ENCODE measurements at regions not wholly inside any gene's neighbourhood (a gene's known extent, or its start where the extent isn't known, plus 50 kb on each side); places are given as distances from the start of the nearest gene placed in this dataset.

- Histone ChIP-seq H3K27ac (no peak overlapping the region), H3K27me3 (no peaks in the 10 kb centered on the region), H3K9me3 (peaks cover 0 to 9% (median 0%) of the 10 kb centered on the region in 3 donors), H3K36me3 (no peaks in the 10 kb centered on the region), H3K4me3 (no peak overlapping the region), H3K4me1 (no peaks in the 10 kb centered on the region)
- intact Hi-C loops (cut with DNase I; ENCODE audit: low total_unique reads) = no loop called here
- no peak for TF ChIP-seq CTCF (IDR thresholded peaks at IDR 0.05)
- no peak for DNase-seq
Measured at GRCh38 chr10:109040622-109041021, 882.7 kb downstream of the XPNPEP1 start.

GRCh38 chr10:109037978-109038377 is 885.3 kb downstream of the XPNPEP1 start:
- Histone ChIP-seq H3K27me3 (no peaks in the 10 kb centered on the region), H3K9me3 (peaks cover 0 to 9% (median 0%) of the 10 kb centered on the region in 3 donors), H3K4me1 (no peaks in the 10 kb centered on the region), H3K27ac (no peak overlapping the region), H3K4me3 (no peak overlapping the region), H3K36me3 (no peaks in the 10 kb centered on the region)
- intact Hi-C loops (cut with DNase I; ENCODE audit: low total_unique reads) = no loop called here
- no peak for TF ChIP-seq CTCF (IDR thresholded peaks at IDR 0.05)
- no peak for DNase-seq

GRCh38 chr10:109030581-109031210 is 892.6 kb downstream of the XPNPEP1 start:
- intact Hi-C loops (cut with DNase I; ENCODE audit: low total_unique reads) = no loop called here

GRCh38 chr10:109029870-109030269 is 893.4 kb downstream of the XPNPEP1 start:
- peaks cover 0 to 5% (median 0%) of the 10 kb centered on the region in 4 donors for H3K4me1 ChIP-seq
- intact Hi-C loops (cut with DNase I; ENCODE audit: low total_unique reads) = no loop called here
- DNase-seq = no peak
- no peaks in the 10 kb centered on the region for H3K36me3 ChIP-seq
- H3K27ac ChIP-seq = no peak overlapping the region
- H3K27me3 ChIP-seq = no peaks in the 10 kb centered on the region
- no peak for TF ChIP-seq CTCF (IDR thresholded peaks at IDR 0.05)
- H3K9me3 ChIP-seq = no peaks in the 10 kb centered on the region
- no peak overlapping the region for H3K4me3 ChIP-seq

More at GRCh38 chr10:109030581-109031210, 892.6 kb downstream of the XPNPEP1 start:
- no peaks in the 10 kb centered on the region for H3K9me3 ChIP-seq
- H3K4me3 ChIP-seq = no peak overlapping the region
- H3K27me3 ChIP-seq = no peaks in the 10 kb centered on the region
- no peaks in the 10 kb centered on the region for H3K36me3 ChIP-seq
- H3K4me1 ChIP-seq = peaks cover 0 to 5% (median 0%) of the 10 kb centered on the region in 4 donors
- H3K27ac ChIP-seq = no peak overlapping the region
- no peak for DNase-seq
- no peak for TF ChIP-seq CTCF (IDR thresholded peaks at IDR 0.05)

GRCh38 chr10:109027534-109028185 is 895.7 kb downstream of the XPNPEP1 start:
- Histone ChIP-seq H3K27me3 (no peaks in the 10 kb centered on the region), H3K36me3 (no peaks in the 10 kb centered on the region), H3K9me3 (no peaks in the 10 kb centered on the region), H3K4me1 (peaks cover 0 to 5% (median 0%) of the 10 kb centered on the region in 4 donors), H3K27ac (no peak overlapping the region), H3K4me3 (no peak overlapping the region)
- no peak for TF ChIP-seq CTCF (IDR thresholded peaks at IDR 0.05)
- DNase-seq = no peak
- intact Hi-C loops (cut with DNase I; ENCODE audit: low total_unique reads) = no loop called here
